HepG2 (cell line): ENCODE measurements at regions not wholly inside any gene's neighbourhood (a gene's known extent, or its start where the extent isn't known, plus 50 kb on each side); places are given as distances from the start of the nearest gene placed in this dataset.

Experiments used
- ATAC-seq: fragments of 200-7000 bp; cut with Tn5 transposase; 3 replicates; pipeline ENCODE4 v1.9.1; 2020; ENCODE audit warnings: mild to moderate bottlenecking, moderate library complexity
- BruUV-seq: library from RNA; stranded (reverse); fragments of 400-500 nt; replicated peaks from 2 replicates; lab custom pipeline; 2021; lab: Mats Ljungman, UMichigan
- CTCF ChIA-PET: fragments of 300-600 bp; formaldehyde crosslinking; extraction: SDS; loops from one replicate; lab custom pipeline; 2021; ENCODE audit warnings: low total read pairs, inconsistent platforms, low intra/inter-chr PET ratio; lab: Yijun Ruan, JAX
- POLR2A ChIA-PET: fragments of 350-600 bp; sonication (Branson Sonifier 250); formaldehyde crosslinking; loops from one replicate; lab custom pipeline; 2020; ENCODE audit warnings: antibody characterized with exemption, inconsistent platforms; lab: Yijun Ruan, JAX
- DNase-seq: peaks from one replicate; pipeline ENCODE4 v3.0.0-alpha.2; 2015; ENCODE audit warnings: low spot score
- FAIRE-seq: peaks from 3 replicates; lab custom pipeline; 2011; peaks lifted over from hg19 to GRCh38; lab: Jason Lieb, UNC
- H2AFZ ChIP-seq: one replicate; pipeline ENCODE4 v1.6.1; 2011; ENCODE audit warnings: low read length, inconsistent platforms
- H3K27ac ChIP-seq: fragments of 300-600 bp; 3 replicates; pipeline ENCODE4 v1.8.0; 2011; ENCODE audit warnings: mixed run types, mild to moderate bottlenecking, mixed read lengths, low read length, inconsistent platforms; ENCODE audit not compliant: insufficient read depth; ENCODE audit errors: extremely low read length
- H3K27me3 ChIP-seq, 2 experiments: fragments of 200-600 bp in 1 of 2; 2 replicates in 1 of 2; 3 replicates in 1 of 2; pipeline versions ENCODE4 v1.6.0 to v1.8.0; 2011; ENCODE audit warnings: low read length in 2 of 2, mild to moderate bottlenecking in 2 of 2, moderate library complexity in 2 of 2, inconsistent platforms in 1 of 2; ENCODE audit not compliant: insufficient read depth in 2 of 2, control insufficient read depth in 1 of 2
- H3K36me3 ChIP-seq, 2 experiments: fragments of 200-600 bp in 1 of 2; replicated peaks in 1 of 2; 2 replicates in 1 of 2; 3 replicates in 1 of 2; pipeline versions ENCODE4 v1.5.1 to v1.8.0; 2011; ENCODE audit warnings: low read length in 2 of 2, inconsistent platforms in 1 of 2; ENCODE audit not compliant: insufficient read depth in 2 of 2, control insufficient read depth in 1 of 2
- H3K4me1 ChIP-seq: 2 replicates; pipeline ENCODE4 v1.5.1; 2012; ENCODE audit warnings: low read length, inconsistent platforms; ENCODE audit not compliant: insufficient read depth
- H3K4me2 ChIP-seq: 2 replicates; pipeline ENCODE4 v1.6.0; 2011; ENCODE audit warnings: low read depth, low read length, inconsistent platforms
- H3K4me3 ChIP-seq, 3 experiments: fragments of 200-600 bp in 1 of 3; sonication (generic), shearing (Covaris generic) in 1 of 3; replicated peaks in 1 of 3; 2 replicates each; pipeline ENCODE4 v1.5.1; 2011 to 2016; ENCODE audit warnings: low read length in 3 of 3, inconsistent platforms in 2 of 3, low read depth in 2 of 3, mild to moderate bottlenecking in 2 of 3, control low read depth in 1 of 3, mixed read lengths in 1 of 3; ENCODE audit not compliant: insufficient read depth in 1 of 3
- H3K79me2 ChIP-seq: one replicate; pipeline ENCODE4 v1.6.1; 2011; ENCODE audit warnings: low read length, inconsistent platforms; ENCODE audit not compliant: insufficient read depth
- H3K9ac ChIP-seq: 2 replicates; pipeline ENCODE4 v1.6.0; 2011; ENCODE audit warnings: mild to moderate bottlenecking, low read depth, low read length, inconsistent platforms; ENCODE audit not compliant: insufficient read depth
- H3K9me3 ChIP-seq: 2 replicates; pipeline ENCODE4 v1.5.1; 2012; ENCODE audit warnings: mild to moderate bottlenecking, low read length
- H4K20me1 ChIP-seq: 2 replicates; pipeline ENCODE4 v1.6.0; 2011; ENCODE audit warnings: inconsistent platforms, mild to moderate bottlenecking, low read length, moderate library complexity; ENCODE audit not compliant: insufficient read depth
- DMTF1 ChIP-seq: sonication (generic); formaldehyde crosslinking; IDR thresholded peaks from 2 replicates; pipeline ENCODE4 v1.4.0; 2020; ENCODE audit warnings: mild to moderate bottlenecking, missing genetic modification reagents
- HCFC1 ChIP-seq: fragments of 150-350 bp; IDR thresholded peaks from 2 replicates; pipeline ENCODE4 v1.6.1; 2014; ENCODE audit warnings: low read depth, low read length
- KAT8 ChIP-seq: IDR thresholded peaks from 2 replicates; pipeline ENCODE4 v1.6.1; 2016; ENCODE audit warnings: missing genetic modification reagents, missing compliant biosample characterization
- MED1 ChIP-seq: sonication (generic); formaldehyde crosslinking; IDR thresholded peaks from 2 replicates; pipeline ENCODE4 v1.4.0; 2020; ENCODE audit warnings: missing genetic modification reagents
- RARA ChIP-seq: IDR thresholded peaks from 2 replicates; pipeline ENCODE4 v1.6.1; 2016; ENCODE audit warnings: missing genetic modification reagents, missing compliant biosample characterization
- ZNF331 ChIP-seq: sonication (generic); formaldehyde crosslinking; IDR thresholded peaks from 2 replicates; pipeline ENCODE4 v1.4.0; 2020; ENCODE audit warnings: missing genetic modification reagents
- ZNF878 ChIP-seq: sonication (generic); formaldehyde crosslinking; IDR thresholded peaks from 2 replicates; pipeline ENCODE4 v1.8.1; 2023; ENCODE audit warnings: mild to moderate bottlenecking, missing genetic modification reagents, moderate library complexity
- WGBS: methylation state at CpG from one replicate; pipeline ENCODE4 v1.1.6; 2017; ENCODE audit warnings: low lambda C conversion rate; 5-methylcytosine and 5-hydroxymethylcytosine counted together
- in situ Hi-C: cut with HindIII; loops from 2 replicates; pipeline ENCODE4 v1.10.0; 2017; ENCODE audit warnings: low pct_unique_long_range_greater_than_20kb; ENCODE audit not compliant: extremely low pct_ligation_motif_present
- intact Hi-C: fragments of 100-400 bp; cut with micrococcal nuclease; formaldehyde crosslinking; loops from one replicate; pipeline ENCODE4 v1.10.0; 2022; ENCODE audit not compliant: unreplicated experiment
- TF ChIP-seq, protein P1 (sequence below): conservative IDR thresholded peaks from 2 replicates; pipeline ENCODE4 v1.6.1; 2018; ENCODE audit warnings: missing genetic modification reagents

DNA sequence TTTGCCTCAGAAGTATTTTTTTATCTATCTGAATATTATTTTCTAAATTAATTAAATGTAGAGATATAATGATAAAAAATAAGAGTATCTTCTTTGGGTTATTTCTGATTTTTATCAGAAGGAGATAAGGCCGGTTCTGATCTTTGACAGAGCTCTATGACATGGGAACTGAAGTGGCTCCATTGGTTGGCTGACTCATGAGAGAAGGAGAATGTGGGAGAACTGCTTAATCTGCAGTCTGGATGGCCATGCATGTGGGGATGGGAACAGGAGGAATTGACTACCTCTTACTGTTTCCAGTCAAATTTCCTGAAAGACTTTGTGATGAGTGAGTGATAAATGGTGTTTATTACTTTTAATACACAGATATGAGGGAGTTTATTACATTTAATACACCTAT, 155.8 kb upstream of the ATP2B1 start:
- ATAC-seq: no peak
- ChIA-PET CTCF (no interaction called here), POLR2A (no interaction called here)
- H3K4me3 ChIP-seq: no peak overlapping the region
- no peak for FAIRE-seq
- H3K27ac ChIP-seq: no peak overlapping the region
- in situ Hi-C loops (no loop called here), intact Hi-C loops (no loop called here)
- TF ChIP-seq RARA (CRISPR knock-in tag) (no peak), HCFC1 (no peak), KAT8 (no peak), MED1 (CRISPR knock-in tag) (no peak), ZNF878 (CRISPR knock-in tag) (no peak), ZNF331 (CRISPR knock-in tag) (no peak), DMTF1 (CRISPR knock-in tag) (no peak)
- TF ChIP-seq, protein P1, sequence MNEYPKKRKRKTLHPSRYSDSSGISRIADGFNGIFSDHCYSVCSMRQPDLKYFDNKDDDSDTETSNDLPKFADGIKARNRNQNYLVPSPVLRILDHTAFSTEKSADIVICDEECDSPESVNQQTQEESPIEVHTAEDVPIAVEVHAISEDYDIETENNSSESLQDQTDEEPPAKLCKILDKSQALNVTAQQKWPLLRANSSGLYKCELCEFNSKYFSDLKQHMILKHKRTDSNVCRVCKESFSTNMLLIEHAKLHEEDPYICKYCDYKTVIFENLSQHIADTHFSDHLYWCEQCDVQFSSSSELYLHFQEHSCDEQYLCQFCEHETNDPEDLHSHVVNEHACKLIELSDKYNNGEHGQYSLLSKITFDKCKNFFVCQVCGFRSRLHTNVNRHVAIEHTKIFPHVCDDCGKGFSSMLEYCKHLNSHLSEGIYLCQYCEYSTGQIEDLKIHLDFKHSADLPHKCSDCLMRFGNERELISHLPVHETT (CRISPR knock-in tag): no peak
- no peaks in the 10 kb centered on the region for H3K4me1 ChIP-seq
- H3K9me3 ChIP-seq: no peaks in the 10 kb centered on the region
- H3K4me2 ChIP-seq: no peak overlapping the region
- no peaks in the 10 kb centered on the region for H3K79me2 ChIP-seq
- H2AFZ ChIP-seq: no peak overlapping the region
- H3K9ac ChIP-seq: no peak overlapping the region
- no peaks in the 10 kb centered on the region for H3K27me3 ChIP-seq
- no peaks in the 10 kb centered on the region for H4K20me1 ChIP-seq
- WGBS: 6% methylated on average over 1 of the region's 1 CpG
- no peak for DNase-seq
- no peaks in the 10 kb centered on the region for H3K36me3 ChIP-seq
- no TSS peak for BruUV-seq
